ENCODE measurements at regions not wholly inside any gene's neighbourhood (a gene's known extent, or its start where the extent isn't known, plus 50 kb on each side); places are given as distances from the start of the nearest gene placed in this dataset.

DNA sequence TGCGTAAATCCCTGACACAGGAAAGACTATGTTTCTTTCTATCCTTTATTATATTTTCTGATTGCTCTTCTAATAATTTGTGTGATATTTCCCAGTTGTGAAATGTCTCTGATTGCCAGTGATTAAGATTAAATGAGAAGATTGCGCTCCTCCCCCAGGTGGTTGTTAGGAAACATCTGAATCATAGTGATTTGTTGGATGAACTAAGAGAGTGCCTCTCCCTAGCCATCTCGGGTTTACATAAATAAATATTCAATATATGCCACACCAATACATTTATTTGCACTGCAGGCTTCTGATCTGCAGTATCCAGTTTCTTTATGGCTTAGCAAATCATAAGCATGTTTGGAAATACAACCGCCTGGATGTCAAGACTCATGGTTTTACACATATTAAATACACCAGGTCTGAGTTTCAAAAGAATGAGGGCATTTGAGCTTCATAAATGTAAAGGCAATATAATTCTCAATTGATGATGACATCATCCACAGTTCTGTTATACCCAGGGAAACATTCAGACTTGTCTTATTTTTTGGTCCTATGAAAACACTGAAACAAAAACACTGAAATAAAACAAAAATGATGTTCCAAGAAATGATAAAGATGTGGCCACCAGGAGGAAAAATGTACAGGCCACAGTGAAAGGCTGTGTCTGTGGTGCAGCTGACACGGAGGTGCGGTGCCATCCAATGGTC is 826.7 kb upstream of the ACVR2A start:
- TF ChIP-seq, protein P1, sequence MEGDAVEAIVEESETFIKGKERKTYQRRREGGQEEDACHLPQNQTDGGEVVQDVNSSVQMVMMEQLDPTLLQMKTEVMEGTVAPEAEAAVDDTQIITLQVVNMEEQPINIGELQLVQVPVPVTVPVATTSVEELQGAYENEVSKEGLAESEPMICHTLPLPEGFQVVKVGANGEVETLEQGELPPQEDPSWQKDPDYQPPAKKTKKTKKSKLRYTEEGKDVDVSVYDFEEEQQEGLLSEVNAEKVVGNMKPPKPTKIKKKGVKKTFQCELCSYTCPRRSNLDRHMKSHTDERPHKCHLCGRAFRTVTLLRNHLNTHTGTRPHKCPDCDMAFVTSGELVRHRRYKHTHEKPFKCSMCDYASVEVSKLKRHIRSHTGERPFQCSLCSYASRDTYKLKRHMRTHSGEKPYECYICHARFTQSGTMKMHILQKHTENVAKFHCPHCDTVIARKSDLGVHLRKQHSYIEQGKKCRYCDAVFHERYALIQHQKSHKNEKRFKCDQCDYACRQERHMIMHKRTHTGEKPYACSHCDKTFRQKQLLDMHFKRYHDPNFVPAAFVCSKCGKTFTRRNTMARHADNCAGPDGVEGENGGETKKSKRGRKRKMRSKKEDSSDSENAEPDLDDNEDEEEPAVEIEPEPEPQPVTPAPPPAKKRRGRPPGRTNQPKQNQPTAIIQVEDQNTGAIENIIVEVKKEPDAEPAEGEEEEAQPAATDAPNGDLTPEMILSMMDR (IDR thresholded peaks at IDR 0.05; ENCODE audit: insufficient read depth, low read depth, low read length), result no peak
- no peak for TF ChIP-seq EZH2 (IDR thresholded peaks at IDR 0.05; ENCODE audit: insufficient read depth, low read length)

Measured in astrocyte (in vitro differentiated cells and primary cell).